ENCODE measurements at regions not wholly inside any gene's neighbourhood (a gene's known extent, or its start where the extent isn't known, plus 50 kb on each side); places are given as distances from the start of the nearest gene placed in this dataset.

DNA sequence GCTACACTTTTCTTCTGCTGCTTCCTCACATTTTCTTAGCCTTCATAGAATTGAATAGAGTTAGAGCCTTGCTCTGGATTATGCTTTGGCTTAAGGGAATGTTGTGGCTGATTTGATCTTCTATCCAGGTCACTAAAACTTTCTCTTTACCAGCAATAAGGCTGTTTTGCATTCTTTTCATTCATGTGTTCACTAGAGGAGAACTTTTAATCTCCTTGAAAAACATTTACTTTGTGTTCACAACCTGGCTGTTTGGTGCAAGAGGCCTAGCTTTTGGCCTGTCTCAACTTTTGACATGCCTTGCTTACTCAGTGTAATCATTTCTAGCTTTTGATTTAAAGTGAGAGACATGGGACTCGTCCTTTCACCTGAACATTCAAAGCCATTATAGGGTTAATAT, 87.7 kb upstream of the RAB40AL start:
- TF ChIP-seq, protein P1, sequence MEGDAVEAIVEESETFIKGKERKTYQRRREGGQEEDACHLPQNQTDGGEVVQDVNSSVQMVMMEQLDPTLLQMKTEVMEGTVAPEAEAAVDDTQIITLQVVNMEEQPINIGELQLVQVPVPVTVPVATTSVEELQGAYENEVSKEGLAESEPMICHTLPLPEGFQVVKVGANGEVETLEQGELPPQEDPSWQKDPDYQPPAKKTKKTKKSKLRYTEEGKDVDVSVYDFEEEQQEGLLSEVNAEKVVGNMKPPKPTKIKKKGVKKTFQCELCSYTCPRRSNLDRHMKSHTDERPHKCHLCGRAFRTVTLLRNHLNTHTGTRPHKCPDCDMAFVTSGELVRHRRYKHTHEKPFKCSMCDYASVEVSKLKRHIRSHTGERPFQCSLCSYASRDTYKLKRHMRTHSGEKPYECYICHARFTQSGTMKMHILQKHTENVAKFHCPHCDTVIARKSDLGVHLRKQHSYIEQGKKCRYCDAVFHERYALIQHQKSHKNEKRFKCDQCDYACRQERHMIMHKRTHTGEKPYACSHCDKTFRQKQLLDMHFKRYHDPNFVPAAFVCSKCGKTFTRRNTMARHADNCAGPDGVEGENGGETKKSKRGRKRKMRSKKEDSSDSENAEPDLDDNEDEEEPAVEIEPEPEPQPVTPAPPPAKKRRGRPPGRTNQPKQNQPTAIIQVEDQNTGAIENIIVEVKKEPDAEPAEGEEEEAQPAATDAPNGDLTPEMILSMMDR (IDR thresholded peaks at IDR 0.05), result no peak
- TF ChIP-seq SP1 (CRISPR knock-in tag; conservative IDR thresholded peaks at IDR 0.05), result no peak
- TF ChIP-seq, protein P2, sequence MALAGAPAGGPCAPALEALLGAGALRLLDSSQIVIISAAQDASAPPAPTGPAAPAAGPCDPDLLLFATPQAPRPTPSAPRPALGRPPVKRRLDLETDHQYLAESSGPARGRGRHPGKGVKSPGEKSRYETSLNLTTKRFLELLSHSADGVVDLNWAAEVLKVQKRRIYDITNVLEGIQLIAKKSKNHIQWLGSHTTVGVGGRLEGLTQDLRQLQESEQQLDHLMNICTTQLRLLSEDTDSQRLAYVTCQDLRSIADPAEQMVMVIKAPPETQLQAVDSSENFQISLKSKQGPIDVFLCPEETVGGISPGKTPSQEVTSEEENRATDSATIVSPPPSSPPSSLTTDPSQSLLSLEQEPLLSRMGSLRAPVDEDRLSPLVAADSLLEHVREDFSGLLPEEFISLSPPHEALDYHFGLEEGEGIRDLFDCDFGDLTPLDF (CRISPR knock-in tag; IDR thresholded peaks at IDR 0.05), result no peak
- TF ChIP-seq MAX (CRISPR knock-in tag; IDR thresholded peaks at IDR 0.05), result no peak
- no peak for TF ChIP-seq NR2C2 (CRISPR knock-in tag; IDR thresholded peaks at IDR 0.05)
- TF ChIP-seq, protein P3, sequence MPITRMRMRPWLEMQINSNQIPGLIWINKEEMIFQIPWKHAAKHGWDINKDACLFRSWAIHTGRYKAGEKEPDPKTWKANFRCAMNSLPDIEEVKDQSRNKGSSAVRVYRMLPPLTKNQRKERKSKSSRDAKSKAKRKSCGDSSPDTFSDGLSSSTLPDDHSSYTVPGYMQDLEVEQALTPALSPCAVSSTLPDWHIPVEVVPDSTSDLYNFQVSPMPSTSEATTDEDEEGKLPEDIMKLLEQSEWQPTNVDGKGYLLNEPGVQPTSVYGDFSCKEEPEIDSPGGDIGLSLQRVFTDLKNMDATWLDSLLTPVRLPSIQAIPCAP (CRISPR knock-in tag; IDR thresholded peaks at IDR 0.05), result no peak
- no peak for TF ChIP-seq FOXJ3 (CRISPR knock-in tag; IDR thresholded peaks at IDR 0.05; ENCODE audit: borderline replicate concordance)
- TF ChIP-seq ELF4 (CRISPR knock-in tag; IDR thresholded peaks at IDR 0.05; ENCODE audit: low read depth), result no peak
